ENCODE measurements at regions not wholly inside any gene's neighbourhood (a gene's known extent, or its start where the extent isn't known, plus 50 kb on each side); places are given as distances from the start of the nearest gene placed in this dataset.

DNA sequence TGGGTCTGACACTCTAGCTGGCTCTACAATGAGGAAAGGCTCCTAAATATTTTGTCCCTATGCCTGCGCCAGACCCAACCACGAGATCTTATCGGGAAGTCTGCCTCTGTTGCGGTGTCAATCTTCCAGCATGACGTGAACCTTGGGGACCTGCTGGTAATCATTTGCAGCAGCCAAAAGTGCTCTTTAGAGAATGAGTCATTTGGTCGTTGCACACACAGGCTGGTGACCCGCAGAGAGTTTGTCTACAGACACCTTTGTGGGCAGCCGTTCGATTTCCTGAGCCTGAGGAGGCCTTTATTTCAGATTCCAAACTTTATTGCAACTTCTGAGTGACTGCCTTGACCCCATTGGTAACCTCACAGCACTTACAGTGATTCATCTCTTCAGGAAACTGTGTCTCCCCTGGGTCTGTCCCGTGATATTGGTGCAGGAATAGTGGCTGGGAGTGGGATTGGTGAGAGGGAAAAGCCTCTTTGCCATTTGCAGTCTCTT is 326.1 kb downstream of the NSG2 start:
- DNase-seq (ENCODE audit: low read depth, low spot score) = no peak

DNA sequence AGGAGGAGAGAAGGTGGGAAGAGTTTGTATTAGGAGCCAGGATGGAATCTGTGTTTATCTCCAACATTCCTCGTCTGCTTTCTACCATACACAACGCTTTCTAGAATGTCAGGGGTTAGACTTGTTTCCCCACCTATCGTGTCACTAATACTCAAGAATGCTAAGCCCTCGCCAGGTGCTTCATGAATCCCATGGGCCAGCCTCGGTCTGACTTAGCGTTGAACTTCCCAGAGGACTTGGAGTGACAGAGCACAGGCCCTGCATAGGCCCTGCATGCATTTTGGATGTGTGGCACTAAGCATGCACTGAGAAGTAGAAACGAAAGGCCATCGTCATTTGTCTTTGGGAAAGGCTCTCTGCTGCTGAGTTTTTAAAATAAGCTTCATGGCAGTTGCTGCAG is 328.7 kb downstream of the NSG2 start:
- no peak for DNase-seq (ENCODE audit: low read depth, low spot score)

DNA sequence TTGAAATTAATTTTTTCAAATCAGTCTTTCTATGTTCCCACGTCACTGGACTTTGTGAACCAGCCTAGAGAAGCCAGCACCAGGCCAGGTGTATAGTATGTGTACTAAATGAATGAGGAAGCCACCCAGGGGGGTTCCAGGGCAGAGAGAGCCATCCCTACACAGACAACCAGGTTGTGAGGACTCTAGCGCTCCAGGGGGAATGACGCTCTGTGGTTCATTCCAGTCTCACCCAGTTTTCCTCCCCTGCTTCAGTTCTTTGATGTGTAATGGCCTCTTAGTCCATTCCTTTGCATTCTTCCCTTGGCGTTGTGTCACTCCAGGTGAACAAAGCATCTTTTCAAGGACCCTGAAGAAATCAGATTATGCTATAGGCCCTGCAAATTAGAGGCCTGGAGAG is 330.6 kb downstream of the NSG2 start:
- no peak for DNase-seq (ENCODE audit: low read depth, low spot score)

DNA sequence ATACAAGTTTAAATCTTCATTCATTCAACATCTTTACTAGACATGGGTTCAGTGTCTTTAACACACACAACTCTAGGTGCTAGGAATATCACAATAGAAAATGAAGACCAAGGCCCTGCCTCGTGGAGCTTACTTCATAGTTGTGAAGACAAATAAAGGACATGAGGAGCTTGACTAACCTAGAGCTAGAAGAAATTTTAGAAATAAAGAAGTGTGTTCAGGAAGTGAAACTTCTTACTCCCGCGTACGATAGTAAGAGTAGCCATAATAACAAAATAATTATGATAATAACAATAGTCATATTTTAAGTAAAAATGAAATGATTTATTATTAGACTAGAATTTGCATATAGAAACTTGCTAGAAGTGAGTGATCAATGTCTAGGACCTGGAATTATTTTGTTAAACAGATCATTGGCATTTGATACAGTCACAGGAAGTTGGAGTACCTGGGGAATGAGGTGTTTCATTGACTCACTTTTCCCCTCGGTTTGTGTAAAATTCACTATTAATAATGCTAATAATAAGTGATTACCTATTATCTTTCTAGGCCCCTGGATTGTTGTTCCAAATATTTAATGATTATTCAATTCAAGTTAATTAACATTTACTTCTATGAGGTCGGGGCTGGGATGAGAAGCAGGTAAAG is 331.3 kb downstream of the NSG2 start:
- no peak for DNase-seq (ENCODE audit: low read depth, low spot score)

DNA sequence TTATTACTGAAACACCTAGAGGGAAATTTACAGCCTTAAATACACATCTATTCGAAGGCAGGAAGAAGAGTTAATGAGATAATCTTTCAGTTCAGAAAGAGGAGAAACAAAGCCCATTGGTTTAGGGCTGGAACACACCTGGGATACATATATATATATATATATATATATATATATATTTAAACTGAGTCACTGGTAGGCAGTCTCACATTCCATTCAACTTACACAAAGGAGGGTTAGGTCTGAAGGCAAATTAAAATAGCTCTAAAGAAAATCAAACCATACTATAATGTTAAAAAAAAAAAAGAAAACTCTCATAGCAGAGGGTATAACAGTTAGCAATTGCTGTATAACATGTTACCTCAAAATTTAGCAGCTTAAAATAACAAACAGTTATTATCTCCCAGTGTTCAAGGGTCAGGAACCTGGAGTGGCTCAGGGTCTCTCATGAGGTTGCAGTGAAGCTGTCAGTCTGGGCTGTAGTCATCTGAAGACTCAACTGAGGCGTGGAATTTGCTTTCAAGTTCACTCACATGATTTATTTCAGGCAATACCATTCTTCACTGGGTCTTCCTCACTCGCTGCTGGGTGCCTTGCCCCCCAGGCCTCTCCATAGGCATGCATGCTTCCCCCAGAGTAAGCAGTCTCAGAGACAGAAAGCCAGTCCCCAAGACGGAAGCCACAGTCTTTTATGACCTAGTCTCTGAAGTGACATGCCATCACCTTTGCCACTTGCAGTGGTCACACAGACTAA is 332.8 kb downstream of the NSG2 start:
- no peak for DNase-seq (ENCODE audit: low read depth, low spot score)

DNA sequence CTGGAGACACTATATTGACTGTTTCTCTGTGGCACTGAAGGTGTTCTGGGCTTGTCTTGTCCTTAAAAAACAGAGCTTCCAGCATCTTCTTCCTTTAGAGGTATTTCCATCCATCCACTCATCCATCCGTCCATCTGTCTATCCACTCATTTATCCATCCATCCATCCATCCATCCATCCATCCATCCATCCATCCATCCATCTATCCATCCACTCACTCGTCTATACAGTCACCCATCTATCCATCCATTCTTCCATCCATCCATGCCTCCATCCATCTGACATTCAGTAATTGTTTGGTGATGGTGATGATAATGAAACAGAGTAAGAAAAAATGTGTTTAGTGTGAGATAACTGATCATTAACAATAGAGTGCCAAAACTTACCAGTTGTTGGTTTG is 334.8 kb downstream of the NSG2 start:
- no peak for DNase-seq (ENCODE audit: low read depth, low spot score)

DNA sequence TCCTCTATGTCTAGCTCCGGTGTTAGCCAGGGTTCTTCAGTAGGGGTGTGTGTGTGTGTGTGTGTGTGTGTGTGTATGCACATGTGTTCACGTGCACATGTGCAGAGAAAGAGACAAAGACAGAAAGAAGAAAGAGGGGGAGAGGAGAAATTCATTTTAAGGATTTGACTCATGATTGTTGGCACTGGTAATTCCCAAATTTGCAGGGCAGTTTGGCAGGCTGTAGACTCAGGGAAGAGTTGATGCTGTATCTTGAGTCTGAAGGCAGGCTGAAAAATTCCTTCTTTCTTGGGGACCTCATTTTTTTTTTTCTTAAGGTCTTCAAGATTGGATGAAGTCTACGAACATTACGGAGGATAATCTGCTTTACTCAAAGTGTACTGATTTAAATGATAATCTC is 335.7 kb downstream of the NSG2 start:
- no peak for DNase-seq (ENCODE audit: low read depth, low spot score)

DNA sequence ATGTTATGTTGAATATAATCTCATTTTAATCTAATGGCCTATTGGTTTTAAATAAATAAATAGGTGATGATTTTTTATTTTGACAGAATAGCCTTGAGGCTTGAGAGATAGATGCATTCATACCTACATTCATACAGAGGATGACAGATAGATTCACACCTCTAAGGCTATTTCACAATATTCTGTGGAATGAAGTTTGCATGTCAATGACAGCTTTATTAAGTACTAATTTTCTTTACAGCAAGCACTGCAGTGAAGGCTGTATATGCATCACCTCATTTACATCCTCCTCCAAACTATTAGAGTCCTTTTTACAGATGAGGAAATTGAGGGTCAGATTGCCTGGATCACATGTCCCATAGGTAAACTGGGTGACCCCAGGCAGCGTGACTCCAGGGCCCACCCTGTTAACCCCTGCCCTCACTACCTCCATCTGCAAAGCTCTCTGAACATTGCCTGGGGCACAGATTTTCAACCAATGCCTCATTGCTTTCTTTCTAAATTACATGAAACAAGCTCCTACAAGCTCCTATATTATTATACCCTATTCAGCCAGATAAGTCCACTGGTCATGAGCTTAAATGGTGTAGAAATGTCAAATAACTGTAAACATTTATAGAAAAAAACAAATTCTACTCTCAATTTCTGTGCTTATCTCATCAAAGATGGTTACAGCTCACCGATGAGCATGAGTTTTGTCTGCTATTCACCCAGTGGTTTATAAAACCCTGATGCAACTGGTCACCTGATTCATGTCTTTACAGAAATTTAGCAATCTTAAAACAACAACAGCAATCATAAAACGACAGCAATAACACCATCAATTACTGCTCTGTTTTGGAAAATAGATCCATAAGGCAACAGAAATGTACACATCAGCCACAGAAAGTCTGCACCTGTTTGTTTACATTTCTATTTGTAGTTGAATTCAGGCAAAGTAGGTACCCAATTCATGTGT is 338.0 kb downstream of the NSG2 start:
- DNase-seq (ENCODE audit: low read depth, low spot score) = no peak

DNA sequence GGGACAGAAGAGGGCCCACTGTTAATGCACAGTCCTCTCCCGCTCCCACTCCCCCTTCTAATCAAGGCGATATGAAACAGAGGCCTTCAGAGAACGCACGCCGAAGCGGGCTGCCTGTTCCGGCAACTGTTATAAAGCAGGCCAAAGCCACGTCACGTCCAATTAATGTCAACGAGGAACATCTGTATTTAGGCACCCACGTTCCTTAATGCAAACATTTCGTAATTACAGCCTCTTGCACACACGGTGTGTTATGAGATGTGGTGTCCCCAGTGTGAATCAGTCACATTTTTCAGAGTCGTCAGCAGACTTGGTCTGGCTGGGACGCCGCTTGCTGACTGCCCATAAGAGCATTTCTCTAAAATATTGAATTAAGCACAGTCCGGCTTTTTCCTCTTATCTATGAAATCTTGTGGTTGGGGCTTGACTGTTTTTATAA is 339.0 kb downstream of the NSG2 start:
- no peak for DNase-seq (ENCODE audit: low read depth, low spot score)

DNA sequence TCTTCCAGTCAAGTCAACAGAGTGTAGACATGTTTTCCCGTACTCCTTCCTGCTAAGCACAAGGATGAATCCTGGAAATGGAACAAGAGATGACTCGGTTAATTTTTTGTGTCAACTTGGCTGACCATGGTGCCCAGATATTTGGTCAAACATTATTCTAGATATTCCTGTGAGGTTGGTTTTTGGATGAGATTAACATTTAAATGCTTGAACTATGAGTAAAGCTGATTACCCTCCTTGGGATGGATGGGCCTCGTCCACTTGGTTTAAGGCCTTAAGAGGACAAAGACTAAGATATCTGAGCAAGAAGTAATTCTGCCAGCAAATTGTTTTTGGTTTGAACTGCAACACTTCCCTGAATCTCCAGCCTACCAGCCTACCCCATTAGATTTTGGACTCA is 338.1 kb upstream of the MSX2 start:
- DNase-seq (ENCODE audit: low read depth, low spot score) = no peak

DNA sequence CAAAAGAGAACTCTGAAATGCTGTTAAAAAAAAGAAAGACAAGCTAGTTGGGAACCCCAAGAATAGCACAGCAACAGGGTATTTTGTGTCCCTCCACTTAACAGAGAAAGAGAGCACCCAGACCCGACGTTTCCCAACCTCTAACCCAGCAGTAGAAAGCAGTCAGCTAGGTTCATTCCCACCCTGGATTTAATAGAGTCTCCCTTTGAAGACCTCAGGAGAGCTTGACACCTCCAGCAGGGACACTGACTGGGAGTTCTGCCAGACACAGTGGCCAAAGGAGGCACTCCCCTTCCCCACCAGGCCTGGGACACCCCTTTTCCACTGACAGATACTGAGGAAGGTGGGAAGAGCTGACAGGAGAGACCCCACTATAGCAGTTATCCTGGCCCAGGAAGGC is 337.5 kb upstream of the MSX2 start:
- no peak for DNase-seq (ENCODE audit: low read depth, low spot score)

DNA sequence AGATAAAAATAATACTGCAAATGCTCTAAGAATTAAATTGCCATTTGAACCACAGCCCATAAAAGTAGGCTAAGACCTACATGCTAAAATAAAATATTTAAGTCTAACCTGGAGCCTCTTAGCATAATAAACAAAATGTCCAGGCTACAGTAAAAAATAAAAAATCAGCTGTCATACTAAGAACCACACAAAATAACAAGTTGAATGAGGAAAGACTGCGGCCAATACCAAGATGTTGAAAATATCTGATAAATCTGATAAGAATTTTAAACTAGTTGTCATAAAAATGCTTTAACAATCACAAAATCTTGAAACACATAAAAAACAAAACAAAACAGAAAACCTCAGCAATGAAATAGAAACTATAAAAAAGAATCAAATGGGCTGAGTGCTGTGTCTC is 336.9 kb upstream of the MSX2 start:
- DNase-seq (ENCODE audit: low read depth, low spot score) = no peak

DNA sequence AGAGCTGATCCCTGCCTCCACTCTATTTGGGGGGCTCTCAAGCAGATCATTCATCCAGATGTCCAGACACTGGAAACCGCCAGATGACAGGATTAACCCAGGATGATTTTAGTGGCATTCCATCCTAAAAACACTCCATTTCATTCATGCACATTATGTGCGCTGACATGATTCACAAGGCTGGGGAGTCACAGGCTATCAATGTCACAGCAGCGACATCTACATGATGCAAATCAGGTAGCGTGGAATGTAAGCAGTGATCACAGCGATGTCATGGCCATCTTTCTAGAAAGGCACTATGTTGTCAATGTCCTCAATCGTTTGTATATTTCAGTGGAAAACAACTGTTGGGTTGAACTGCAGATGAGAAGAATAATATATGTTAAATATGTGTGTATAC is 331.5 kb upstream of the MSX2 start:
- DNase-seq (ENCODE audit: low read depth, low spot score) = no peak

DNA sequence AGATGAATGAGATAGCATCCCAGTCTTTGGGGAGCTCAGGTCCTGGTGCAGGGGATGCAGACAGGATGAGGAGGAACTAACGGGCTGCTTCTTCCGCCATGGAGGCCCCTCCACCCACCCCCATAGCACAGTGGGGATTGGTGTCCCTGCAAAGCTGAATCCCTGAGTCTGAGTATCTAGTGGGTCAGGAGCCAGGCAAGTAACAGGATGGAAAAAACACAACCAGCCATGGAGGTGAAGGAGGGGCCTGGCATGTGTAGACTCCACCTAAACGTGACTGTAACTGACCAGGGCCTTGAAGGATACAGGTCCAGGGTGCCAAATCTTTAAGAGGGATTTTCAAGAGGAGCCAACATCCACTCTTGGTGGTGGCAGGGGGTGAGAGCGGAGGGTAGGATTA is 327.8 kb upstream of the MSX2 start:
- DNase-seq (ENCODE audit: low read depth, low spot score) = no peak

DNA sequence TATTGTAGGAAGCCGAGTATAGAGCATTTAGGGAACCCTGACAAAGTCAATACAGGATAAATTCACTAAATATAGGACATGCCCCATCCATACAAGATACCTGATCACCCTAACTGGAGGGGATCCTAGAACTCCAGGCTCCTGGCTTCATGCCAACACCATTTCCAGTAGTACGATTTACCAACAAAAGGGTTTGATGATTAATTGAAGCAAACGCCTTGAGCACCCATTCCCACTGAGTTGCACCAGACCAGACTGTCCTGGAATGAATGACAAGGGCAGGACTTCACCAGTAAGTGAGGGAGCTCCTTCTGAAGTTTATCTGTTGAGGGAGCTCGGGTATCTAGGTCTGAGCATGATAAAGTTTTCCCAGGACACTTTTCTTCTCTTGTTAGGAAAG is 327.2 kb upstream of the MSX2 start:
- DNase-seq (ENCODE audit: low read depth, low spot score) = no peak

DNA sequence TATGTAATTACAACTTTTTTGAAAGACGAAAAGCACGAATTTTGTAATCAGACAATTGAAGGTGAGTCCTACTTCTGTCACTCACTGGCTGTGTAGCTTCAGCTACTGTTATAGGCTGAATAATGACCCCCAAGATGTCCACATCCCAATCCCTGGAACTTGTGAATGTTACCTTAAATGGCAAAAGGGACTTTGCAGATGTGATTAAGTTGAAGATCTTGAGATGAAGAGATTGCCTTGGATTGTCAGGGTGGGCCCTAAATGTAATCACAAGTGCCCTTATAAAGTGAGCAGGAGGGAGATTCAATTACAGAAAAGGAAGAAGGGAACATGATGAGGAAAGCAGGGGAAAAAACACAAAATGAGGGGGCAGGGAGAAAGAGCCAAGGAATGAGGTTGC is 326.2 kb upstream of the MSX2 start:
- no peak for DNase-seq (ENCODE audit: low read depth, low spot score)

DNA sequence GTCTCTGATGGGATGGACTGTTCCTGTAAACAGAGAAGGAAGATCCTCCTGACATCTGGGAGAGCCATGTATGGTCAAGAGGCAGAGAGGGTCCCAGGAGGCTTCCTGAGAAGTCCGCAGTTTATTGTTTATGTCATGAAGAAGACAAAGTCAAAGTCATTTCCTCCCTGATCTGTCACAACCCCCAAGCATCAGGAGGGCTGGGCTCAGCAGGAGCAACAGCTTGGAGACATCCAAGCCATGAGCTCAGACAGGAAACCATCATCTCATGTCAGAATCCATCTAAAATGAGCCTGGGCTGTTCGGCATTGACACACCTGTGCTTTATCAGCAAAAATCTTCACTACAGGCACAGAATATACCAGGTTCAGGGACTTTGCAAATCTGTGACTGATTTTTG is 325.0 kb upstream of the MSX2 start:
- no peak for DNase-seq (ENCODE audit: low read depth, low spot score)

DNA sequence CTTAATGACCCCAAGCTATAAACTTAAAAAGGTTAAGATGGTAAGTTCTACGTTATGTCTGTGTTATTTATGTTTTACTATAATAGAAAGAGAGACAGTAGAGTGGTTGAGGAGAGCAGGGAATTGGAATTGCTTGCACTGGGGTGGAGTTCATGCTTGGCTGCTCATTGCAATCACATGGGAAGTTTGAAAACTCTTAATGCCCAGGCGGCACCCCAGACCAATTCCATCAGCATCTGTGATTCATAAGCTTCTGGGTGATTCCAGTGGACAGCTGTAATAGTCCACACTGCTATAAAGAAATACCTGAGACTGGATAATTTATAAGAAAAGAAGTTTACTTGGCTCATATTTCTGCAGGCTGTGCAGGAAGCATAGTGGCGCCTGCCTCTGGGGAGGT is 323.9 kb upstream of the MSX2 start:
- no peak for DNase-seq (ENCODE audit: low read depth, low spot score)

DNA sequence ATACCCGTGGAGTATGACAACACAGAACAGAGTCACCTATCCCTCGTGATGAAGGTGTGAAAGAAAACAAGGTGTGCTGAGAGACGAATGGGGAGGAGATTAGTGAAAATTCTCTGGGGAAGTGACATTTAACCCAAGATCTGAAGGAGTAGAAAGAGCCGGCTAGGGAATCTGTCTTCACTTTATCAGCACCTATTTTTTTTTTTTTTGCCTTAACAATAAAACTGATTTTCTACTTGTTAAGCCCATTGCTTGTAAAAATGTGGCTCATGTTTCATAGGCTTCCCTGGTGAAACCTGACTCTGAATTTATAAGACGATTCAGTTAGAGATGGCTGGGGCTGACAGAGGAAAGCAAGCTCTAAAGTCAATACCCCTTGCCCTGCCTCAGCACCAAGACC is 322.6 kb upstream of the MSX2 start:
- DNase-seq (ENCODE audit: low read depth, low spot score) = no peak

DNA sequence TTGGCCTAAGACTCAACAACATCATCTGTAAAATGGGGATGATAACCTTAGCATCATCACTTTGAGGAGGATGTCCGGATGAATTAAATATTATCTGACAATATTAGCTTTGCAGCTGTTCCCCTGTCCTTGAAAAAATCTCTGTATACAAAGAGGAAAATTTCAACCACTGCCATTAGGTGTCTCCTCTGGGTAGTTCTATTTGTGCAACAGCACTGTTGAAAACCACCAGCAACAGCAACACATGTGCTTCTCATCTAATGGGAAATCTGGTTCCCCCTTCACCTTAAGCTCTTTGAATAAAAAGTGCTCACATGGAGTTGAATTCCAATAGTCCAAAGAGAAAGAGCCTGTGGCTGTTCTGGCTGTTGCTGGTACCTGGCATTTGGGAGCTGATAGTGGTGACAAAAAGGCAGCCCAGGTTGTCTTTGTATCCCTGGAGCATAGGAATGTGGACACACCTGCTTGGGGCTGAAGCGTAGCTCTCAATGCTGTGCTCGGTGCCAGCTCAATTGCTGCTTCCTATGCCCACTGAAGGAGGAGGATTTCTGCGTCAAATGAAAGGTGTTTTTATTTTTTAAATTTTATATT is 322.1 kb upstream of the MSX2 start:
- DNase-seq (ENCODE audit: low read depth, low spot score) = no peak

DNA sequence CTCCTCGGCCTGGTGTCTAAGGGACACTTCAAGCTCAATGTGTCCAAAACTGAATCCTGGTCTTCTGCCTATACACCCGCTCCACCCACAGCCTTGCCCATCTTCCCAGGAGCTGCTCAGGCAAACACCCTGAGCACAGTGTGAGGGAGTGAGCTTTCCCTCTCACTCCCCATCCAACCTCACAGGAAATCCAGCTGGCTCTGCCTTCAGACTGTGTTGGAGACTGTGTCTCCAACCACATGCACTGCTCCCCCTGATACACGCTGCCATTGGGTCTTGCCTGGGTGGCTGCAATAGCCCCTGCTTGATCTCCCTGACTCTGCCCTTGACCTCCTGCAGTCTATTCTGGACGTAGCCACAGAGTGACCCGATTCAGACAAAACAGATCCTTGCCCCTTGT is 319.5 kb upstream of the MSX2 start:
- DNase-seq (ENCODE audit: low read depth, low spot score) = no peak

DNA sequence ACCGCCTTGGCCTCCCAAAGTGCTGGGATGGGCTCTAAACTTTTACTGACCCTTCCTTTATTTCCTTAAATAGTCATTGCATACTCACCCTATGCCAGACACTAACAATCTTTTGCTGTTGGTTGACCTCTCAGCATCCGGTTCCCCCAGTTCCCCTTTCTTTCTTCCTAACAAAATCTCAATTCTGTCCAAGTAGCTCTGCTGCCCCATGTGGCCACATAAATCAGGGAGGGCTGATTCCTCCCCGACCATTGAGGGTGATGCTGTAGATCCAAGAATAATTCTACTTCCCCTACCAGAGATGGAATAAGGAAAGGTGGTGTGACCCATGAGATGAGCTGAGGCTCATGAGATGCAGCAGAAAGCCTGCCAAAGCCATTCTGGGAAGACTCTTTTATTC is 315.3 kb upstream of the MSX2 start:
- DNase-seq (ENCODE audit: low read depth, low spot score) = no peak
